NCI-H345 (cell line): ENCODE measurements at regions not wholly inside any gene's neighbourhood (a gene's known extent, or its start where the extent isn't known, plus 50 kb on each side); places are given as distances from the start of the nearest gene placed in this dataset.
A peak's percentile ranks its signal among the peaks of the same experiment; 100 is the strongest.

Experiments used
- DNase-seq: peaks from one replicate; lab custom pipeline; 2025; lab: John Stamatoyannopoulos, UW

DNA sequence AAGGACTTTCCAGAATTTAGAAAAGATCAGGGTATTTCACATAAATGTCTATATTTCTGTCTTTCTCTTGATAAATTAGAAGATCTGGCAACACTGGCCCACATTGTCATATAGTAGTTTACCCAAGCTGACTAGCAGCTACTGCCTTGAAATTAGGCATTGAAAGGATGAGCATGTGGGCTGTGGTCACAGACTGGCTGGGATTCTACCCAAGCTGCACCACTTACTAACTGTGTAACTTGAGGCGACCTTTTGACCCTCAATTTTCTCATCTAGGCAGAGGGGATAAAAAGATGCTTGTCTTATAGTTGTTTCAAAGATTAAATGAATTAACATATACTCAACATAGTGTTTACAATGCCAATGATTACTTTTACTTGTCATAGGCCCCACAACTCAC is 152.7 kb upstream of the BMP2 start:
- no peak for DNase-seq

GRCh38 chr20:6613280-6613861 is 154.1 kb upstream of the BMP2 start:
- DNase-seq, result no peak

DNA sequence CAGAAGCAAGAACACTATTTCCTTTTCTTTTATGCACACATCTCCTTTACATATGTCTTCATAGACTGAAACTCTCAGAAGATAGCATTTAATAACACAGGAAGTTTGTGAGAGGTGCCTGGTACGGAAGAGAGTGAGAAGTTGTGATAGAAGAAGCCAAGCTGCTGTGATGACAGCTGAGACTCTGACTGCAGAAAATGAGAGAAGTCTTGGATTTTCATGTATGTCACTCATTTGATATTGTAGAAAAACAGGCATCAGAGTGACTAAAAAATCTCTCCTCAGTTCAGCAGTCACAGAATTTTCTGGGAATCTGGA is 154.9 kb upstream of the BMP2 start:
- DNase-seq, result no peak

GRCh38 chr20:6611911-6612605 is 155.4 kb upstream of the BMP2 start:
- DNase-seq, result no peak

DNA sequence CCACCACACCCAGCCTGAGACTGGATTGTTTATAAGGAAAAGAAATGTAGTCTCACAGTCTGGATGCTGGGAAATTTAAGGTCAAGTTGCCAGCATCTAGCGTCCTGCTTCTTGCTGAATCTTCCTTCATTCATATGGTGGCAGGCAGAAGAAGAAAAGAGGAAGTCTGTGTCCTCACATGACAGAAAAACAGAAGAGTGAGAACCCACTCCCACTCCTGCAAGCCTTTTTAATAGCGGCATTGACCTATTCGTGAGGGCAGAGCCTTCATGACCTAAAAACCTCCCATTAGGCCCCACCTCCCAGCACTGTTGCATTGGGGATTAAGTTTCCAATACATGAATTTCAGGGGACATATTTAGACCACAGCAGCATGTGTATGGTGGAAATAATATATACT is 160.8 kb upstream of the BMP2 start:
- DNase-seq, result no peak

DNA sequence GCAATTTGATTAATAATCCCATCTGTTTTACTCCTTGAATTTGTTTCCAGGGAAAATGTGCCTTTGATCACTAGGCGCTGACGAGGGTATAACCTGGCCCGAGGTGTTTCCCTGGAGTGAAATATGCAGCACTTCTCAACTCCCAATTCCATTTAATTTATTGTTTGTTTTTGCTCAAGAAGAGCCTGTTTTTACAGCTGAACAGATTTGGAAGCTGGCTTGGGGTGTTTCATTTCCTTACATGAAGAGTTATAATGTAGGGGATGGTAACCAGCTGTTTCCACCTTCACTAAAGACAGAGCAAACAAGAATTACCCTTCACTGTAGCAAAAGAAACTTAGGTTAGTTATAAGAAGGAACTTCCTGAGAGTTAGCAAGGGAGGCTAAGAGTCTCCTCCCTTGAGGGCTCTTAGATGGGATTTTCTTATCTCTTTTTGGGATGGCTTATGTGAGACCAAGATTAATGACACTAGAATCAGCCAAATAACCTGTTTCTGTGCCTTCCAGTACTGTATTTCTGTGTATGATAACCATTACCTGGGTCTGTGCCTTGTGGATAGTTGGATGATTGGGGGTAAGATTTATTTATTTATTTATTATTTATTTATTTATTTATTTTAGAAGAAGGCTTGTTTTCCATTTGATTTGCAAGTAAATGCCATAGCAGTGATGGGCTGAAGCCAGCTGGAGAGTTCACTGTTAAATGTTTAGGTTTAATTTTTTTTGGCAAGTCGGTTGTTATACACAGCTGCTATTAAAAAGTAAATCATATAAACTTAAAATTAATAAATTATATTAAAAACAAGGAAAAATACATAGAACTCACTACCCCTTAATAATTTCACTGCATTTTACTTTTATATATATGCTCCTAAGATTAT is 162.2 kb upstream of the BMP2 start:
- DNase-seq, result no peak

DNA sequence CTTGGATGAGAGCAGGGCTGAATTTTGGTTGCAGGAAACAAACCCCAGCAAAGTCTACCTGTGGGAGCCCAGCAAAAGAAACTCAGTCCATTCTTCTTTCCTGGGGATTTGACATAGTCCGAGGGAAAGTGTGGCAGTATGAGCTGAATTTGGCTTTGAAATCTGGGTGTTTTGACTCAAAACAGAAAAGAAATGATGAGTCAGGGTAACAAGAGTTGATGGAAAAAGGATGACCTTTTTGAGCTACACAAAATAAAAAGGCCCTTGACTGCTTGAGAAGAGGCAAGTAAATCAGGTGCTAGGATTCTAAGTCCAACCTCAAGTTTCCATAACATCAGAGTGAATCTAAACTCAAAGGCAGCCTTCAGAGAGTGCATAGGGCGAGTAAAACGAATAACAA is 163.3 kb upstream of the BMP2 start:
- DNase-seq, result no peak

DNA sequence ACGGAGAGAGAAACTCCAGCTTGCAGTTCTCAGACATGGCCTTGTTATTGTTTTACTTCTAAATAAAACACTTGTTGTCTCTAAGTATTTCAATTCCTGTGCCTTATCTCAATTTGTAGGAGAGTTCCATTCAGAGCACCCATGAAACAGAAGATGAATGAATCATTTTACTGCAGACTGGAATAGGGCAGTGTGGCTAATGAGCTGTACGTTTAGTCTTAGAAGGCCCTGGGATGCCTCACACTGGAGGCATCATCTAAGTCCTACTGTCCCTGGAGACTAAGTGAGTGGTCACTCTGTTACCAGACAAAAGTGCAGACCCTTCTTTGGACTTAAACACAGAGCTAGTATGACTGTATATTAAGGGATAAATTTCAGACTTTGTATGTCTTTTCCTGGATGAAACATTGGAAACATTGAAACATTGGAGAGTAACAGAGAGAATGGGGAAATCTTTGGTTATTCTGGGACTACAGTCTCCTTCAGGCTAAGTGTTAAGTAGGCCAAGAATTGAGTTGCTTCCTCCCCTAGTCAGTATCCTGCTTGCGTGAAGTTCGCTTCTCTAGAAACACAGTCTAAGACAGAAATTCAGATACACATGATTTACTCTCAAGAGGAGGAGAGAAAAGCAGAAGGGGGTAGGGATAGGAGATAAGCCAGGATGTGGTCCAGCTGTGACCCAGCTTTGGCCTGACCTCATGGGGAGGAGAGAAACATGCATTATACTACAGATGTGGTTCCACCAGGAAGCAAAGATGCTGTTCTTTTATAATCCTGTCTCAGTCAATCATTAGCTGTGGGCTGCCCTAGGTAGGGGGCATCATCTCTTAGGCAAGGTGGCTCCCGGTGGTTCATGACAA is 167.4 kb upstream of the BMP2 start:
- DNase-seq, result no peak

GRCh38 chr20:6595704-6596103 is 171.8 kb upstream of the BMP2 start:
- DNase-seq, result no peak

DNA sequence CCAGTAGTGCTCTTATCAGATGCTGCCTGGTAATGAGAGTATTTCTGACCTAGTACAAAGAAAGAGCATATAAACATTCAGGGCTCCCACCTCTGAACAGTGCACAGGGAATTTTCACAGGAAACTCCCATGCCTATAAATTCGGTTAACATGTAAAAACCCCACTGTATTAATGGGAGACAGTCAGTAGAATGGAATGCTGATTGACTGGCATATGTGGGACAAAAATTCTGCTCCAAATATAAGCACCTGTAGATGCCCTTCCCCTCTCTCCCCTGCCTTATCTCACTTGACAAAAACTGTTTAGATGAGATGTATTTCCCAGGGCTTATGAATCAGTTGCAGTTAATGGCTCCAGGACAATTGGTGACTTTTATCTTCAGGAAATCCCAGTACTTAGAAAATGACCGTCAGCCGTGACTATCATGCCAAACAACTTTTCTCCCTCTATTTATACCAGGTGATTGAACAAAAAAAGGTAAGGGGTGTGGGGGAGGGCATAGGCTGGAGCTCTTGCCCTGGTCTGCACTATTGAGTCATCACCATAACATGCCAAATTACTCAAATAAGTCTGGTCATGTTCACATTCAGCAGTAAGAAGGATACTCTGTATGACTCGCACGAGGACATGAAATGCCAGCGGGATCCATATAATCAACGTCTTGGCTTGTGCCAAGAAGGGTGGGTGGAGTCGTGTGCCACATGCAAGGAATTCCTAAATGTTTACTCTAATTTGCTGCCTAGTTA is 176.4 kb upstream of the BMP2 start:
- DNase-seq, result no peak

DNA sequence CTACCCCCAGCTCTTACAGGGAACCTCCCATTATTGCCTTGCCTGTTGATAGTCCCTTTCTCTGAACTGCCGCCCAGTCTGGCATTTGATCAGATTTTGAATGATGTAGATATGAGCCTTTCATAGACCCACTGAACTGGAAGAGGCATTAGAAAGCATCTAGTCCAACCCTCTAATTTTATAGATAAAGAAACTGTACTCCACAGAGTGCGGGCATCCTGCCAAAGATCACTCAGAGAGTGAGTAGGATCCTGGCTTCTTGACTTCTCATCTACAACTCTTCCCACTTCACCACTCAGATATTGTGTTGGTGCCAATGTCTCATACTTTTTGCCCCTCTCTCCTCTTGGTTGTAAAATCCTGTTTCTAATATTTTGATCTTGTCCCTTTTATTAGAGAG is 179.2 kb upstream of the BMP2 start:
- DNase-seq, result peak; percentile 79

GRCh38 chr20:6583134-6583738 is 184.2 kb upstream of the BMP2 start:
- DNase-seq, result peak; percentile 48

DNA sequence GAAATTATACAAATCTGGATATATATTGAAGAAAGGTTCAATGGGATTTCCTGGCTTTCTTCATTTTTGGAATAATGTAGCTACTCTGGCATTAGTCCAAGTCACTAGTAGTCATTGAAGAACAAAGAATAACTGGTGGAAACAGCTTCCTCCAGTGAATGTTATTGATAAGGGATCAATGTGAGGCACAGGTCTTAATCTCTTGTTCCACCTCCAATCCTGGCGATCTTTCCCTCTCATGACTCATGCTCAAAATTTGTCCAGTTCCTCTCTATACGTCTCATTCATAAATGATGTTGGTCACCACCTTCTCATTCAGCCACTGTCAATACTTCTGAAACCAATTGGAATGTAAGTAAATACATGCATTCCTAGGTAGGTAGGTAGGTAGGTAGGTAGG is 185.0 kb upstream of the BMP2 start:
- no peak for DNase-seq

GRCh38 chr20:6580486-6580885 is 187.0 kb upstream of the BMP2 start:
- DNase-seq, result no peak

GRCh38 chr20:6579824-6580223 is 187.7 kb upstream of the BMP2 start:
- no peak for DNase-seq

GRCh38 chr20:6579417-6579816 is 188.1 kb upstream of the BMP2 start:
- no peak for DNase-seq

DNA sequence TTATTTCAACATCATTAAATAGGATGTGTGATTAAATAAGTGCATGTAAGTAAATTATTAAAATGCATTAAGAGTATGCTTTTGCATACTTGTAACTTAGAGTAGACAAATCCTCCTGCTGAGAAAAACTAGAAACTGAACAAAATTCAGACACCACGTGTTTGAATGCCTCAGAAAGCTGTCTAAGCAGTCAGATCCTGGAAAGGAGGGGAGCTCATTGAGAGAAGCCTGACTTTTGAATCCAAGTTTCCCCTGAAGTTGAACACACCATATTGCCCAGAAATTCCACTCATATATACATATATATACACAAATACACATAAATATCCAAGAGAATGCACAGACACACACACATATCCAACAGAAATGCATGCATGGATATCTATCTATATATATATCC is 190.0 kb upstream of the BMP2 start:
- no peak for DNase-seq

DNA sequence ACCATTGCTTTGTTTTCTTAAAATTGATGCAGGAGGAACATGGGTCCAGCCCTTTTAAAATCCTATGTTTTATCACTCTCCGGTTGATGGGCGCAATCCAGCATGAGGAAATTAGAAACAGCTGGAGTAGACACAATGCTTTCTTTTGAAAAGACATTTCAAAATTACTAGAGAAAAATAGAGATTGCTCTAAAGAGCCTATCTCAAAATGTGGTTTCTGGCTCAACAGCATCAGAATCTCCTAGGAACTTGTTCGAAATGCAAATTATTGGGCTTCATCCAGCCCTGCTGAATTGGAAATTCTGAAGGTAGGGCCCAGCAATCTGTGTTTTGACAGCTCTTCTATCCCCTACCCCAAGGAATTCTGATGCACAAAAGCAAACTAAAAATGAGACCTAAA is 190.8 kb upstream of the BMP2 start:
- DNase-seq, result no peak

DNA sequence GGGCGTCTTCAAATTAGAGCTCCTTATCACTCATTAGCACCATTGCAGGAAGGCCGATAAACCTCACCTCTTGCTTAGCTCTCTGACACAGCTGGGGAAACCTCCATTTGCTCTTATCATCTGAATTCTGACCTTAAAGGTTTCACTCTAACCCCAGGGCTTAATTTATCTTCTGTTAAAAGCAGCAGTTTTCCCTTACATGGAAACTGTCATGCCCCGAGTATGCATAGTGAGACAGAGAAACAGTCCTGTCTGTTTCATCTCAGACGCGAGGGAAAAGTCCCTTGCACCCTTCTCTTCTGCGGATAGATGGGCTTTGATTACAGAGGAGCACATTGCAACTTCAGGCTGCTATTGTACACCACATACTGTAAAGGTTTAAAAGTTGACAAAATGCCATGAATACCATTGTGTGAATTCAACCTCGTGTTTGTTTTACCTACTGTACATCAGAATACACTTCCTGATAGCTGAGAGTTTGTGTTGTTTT is 191.5 kb upstream of the BMP2 start:
- DNase-seq, result no peak

DNA sequence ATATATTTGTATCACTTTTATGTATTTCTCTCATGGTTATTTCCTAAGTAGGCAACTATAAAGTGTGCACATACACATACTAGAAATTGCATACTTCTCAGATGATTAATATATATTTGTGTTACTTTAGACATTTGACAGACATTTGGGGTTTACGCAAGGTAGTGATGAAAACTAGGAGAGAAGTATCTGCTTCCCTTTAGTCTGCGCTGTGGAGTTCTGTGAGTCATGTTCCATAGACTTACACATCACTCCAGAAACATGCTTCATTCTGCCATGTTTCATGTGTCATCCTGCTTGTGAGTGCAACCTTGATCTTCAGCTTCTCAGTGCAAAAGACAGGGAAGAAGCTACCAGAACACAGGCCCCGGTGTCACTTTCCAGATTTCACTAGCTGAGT is 200.7 kb upstream of the BMP2 start:
- no peak for DNase-seq

DNA sequence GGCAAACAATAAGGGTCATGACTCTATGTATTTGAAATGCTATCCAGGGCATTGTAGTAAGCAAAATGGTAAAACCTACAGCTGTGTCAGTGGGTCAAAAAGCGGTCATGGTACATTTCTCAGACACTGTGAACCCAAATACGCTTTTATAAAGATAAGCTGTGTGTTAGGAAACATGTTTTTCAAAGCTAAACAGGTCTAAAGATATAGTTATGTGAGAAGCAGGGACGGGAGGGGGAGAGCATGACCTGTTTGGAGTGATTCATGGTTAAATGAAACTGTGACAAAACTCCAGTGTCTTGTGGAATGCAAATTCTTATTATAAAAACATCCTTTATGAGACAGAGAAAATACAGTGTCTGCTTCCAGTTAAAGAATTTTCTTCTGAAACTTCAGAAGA is 205.4 kb upstream of the BMP2 start:
- no peak for DNase-seq
